GM18909 (cell line): ENCODE measurements at regions not wholly inside any gene's neighbourhood (a gene's known extent, or its start where the extent isn't known, plus 50 kb on each side); places are given as distances from the start of the nearest gene placed in this dataset.
"Not testable (repeated sequence)": the region's sequence is repeated elsewhere in the genome, so short reads cannot be mapped to it uniquely, and the experiment has no call there.

Source experiments
- ATAC-seq: cut with Tn5 transposase; IDR thresholded peaks from one replicate; pipeline ENCODE4 v1.9.1; 2021; ENCODE audit warnings: mild to moderate bottlenecking; ENCODE audit not compliant: unreplicated experiment, poor library complexity

GRCh38 chr1:37354876-37355650, 119.3 kb upstream of the ZC3H12A start:
- ATAC-seq, result no peak

GRCh38 chr1:37358992-37359391, 115.4 kb upstream of the ZC3H12A start:
- ATAC-seq, result no peak

- no peak for ATAC-seq
Observed at GRCh38 chr1:37360011-37360410, 114.4 kb upstream of the ZC3H12A start.

- no peak for ATAC-seq
Observed at GRCh38 chr1:37362594-37363385, 111.6 kb upstream of the ZC3H12A start.

- ATAC-seq, result no peak
Observed at GRCh38 chr1:37363535-37363934, 110.8 kb upstream of the ZC3H12A start.

- not testable (repeated sequence) for ATAC-seq
Observed at GRCh38 chr1:37368665-37369315, 105.6 kb upstream of the ZC3H12A start.

- no peak for ATAC-seq
Observed at GRCh38 chr1:37372302-37372701, 102.1 kb upstream of the ZC3H12A start.

- ATAC-seq, result no peak
Observed at GRCh38 chr1:37372711-37373110, 101.7 kb upstream of the ZC3H12A start.

GRCh38 chr1:37373413-37373812, 101.0 kb upstream of the ZC3H12A start:
- ATAC-seq, result no peak

- not testable (repeated sequence) for ATAC-seq
Observed at GRCh38 chr1:37380546-37380945, 93.8 kb upstream of the ZC3H12A start.

- ATAC-seq, result no peak
Observed at GRCh38 chr1:37387854-37388253, 86.5 kb upstream of the ZC3H12A start.

GRCh38 chr1:37389327-37389726, 85.1 kb upstream of the ZC3H12A start:
- no peak for ATAC-seq

GRCh38 chr1:37391211-37392011, 83.0 kb upstream of the ZC3H12A start:
- no peak for ATAC-seq

- ATAC-seq, result no peak
Observed at GRCh38 chr1:37392051-37392450, 82.3 kb upstream of the ZC3H12A start.

- no peak for ATAC-seq
Observed at GRCh38 chr1:37393173-37394120, 80.9 kb upstream of the ZC3H12A start.

GRCh38 chr1:37394574-37395464, 79.6 kb upstream of the ZC3H12A start:
- no peak for ATAC-seq

GRCh38 chr1:37398096-37398495, 76.3 kb upstream of the ZC3H12A start:
- no peak for ATAC-seq

GRCh38 chr1:37399205-37399604, 75.2 kb upstream of the ZC3H12A start:
- no peak for ATAC-seq
